Retina (tissue), 1 donor: ENCODE measurements at regions not wholly inside any gene's neighbourhood (a gene's known extent, or its start where the extent isn't known, plus 50 kb on each side); places are given as distances from the start of the nearest gene placed in this dataset.
"Not testable (repeated sequence)": the region's sequence is repeated elsewhere in the genome, so short reads cannot be mapped to it uniquely, and the experiment has no call there.

Experiments used
- DNase-seq: peaks from one replicate; pipeline ENCODE4 v3.0.0-alpha.2; 2016

DNA sequence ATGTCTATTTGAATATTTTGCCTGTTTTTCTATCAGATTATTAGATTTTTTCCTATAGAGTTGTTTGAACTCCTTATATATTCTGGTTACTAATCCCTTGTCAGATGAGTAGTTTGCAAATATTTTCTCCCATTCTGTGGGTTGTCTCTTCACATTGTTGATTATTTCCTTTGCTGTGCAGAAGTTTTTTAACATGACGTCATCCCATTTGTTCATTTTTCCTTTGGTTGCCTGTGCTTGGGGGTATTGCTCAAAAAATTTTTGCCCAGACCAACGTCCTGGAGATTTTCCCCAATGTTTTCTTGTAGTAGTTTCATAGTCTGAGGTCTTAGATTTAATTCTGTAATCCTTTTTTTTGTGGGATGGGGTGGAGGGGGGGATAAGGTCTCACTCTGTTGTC, 168.7 kb upstream of the NFIA start:
- DNase-seq, result not testable (repeated sequence)

DNA sequence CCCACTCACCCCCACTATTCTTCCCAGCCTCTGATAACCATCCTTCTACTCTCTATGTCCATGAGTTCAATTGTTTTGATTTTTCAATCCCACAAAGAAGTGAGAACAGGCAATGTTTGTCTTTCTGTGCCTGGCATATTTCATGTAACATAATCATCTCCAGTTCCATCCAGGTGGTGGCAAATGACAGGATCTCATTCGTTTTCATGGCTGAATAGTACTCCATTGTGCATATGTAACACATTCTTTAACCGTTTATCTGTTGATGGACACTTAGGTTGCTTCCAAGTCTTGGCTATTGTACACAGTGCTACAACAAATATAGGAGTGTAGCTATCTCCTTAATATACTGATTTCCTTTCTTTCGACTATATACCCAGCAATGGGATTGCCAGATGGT, 169.3 kb upstream of the NFIA start:
- DNase-seq, result no peak

DNA sequence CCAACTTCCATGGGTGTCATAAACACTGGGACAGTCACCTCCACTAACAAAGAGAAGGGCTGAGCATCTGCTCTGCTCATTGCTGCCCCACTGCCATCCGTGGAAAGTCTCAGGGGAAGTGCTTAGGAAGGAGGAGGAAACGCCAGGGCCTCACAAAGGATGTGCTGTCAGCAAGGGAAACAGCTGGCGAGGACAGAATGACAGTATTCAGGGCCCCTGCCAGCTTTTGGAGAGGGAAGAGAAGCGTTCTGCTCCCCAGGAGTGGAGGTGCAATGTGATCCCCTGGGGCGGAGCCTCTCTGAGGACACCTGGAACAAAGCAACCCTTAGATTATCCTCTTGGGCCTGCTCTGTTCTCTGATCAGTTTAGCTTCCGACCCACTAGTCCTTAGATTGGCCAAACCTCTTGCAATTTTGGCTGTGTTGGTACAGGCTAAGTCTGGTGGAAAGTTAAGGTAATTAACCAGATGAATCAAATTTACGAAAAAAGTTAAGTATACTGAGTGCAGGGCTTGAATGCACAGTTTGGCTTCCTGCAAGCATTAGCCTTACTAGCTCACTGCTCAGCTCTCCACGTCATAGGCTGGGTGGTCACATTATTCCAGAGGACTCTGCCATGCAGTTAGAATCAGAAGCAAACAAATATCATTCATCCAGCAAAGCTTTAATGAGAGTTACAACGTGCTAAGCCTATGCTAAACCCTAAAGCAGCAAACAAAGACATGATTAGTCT, 170.2 kb upstream of the NFIA start:
- no peak for DNase-seq

DNA sequence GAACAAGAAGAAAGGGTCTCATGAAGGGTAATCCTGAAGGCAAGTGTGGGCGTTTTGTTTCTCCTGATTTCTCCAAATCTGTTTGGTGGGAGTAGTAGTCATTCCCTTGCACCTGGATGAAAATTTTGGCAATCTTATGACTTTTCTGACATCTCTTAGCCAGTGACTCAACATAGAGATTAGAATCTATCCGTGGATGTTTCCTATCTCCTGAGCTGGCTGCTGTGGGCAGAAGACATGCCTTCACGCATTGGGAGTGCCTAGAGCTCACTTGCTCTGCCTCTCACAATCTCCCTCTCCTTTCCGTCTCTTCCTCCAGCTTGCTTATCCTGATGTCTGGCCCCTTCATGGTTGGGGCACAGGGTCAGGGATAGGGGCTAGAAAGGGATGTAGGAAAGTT, 174.2 kb upstream of the NFIA start:
- DNase-seq, result no peak

DNA sequence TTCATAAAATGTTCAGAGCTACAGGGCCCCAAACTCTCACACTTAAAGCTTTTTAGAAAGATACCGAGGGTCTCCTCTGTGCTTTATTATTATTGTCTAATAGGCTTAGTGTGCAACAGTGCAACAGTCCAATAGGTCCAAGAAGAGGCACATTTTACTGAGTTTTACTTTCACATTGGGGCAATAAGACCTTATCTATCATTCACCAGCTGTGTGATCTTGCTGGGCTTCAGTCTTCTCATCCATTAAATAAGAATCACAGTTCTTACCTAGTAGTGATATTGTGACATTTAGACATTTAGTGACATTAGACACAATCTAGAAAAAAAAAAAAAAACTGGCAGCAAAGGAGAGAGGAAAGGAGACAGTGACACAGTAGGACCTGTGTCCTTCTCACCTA, 175.8 kb upstream of the NFIA start:
- DNase-seq, result no peak

DNA sequence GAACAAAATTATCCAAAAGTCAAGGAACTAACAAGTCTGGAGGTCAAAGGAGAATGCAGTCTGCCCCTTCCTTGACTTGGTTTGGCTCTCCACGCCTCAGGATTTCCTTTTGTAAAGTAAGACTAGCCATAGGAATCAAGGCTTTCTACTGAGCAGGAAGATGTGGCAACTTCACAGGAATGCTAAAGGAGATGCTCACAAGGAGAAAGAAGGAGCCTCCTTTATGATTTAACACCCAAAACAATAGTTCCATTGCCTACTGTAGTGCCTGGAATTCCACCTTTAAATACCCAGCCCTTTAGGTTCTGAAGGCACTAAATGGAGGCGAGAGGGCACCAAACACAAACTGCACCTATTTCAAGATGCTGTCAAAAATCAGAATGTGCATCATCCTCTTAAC, 176.3 kb upstream of the NFIA start:
- DNase-seq, result no peak

DNA sequence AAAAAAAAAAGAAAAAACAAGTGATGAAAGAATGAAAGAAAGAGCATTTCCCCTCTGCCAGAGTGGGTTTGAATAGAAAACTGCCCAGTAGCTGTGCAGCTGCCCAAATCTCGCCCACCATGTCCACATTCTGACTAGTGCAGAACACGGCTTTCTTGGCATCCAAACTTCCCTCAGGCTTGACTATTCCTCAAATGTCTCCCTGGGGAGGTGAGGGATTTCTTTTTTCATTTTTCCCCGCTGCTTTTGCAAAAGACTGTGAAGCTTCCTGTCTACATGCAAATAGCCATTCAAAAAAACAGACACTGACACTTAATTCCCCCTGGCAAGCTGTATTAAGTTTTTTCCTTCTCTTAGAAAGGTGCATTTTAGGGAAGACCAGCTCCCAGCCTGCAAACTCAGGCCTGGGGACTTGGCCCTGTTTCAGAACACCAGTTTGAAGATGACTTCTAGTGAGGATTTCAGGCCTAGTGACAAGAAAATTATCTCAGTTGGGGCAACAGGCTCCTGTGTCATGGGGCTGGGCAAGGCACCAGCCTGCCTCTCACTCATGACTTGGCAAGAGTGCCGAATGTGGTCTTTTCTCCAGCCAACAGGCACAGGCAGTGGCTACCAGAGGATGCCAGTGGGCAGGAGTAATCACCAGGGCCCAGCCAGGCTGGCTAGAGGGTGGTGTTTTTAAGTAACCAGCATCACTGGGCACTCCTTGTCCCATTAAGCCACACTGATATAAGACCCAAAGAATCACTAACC, 178.1 kb upstream of the NFIA start:
- no peak for DNase-seq

DNA sequence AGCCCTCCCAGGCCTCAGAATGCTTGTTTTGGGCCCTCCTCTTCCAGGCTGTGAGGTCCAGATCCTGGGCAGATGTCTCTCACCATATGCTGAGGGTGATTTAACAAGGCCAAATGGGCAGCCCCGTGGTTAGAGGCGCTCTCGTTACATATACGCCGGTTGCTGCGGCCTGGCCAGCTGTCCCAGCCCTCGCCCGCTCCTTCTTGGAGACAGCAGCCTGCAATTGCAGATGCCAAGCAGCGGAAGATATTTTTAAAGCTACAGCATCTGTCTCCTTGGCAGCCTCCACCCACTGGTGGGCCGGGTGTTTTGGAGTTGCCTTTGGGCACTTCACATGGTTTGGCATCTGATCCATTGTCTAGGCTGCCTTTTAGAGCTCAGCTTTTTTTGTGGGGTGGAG, 178.8 kb upstream of the NFIA start:
- peak; percentile 82 for DNase-seq

DNA sequence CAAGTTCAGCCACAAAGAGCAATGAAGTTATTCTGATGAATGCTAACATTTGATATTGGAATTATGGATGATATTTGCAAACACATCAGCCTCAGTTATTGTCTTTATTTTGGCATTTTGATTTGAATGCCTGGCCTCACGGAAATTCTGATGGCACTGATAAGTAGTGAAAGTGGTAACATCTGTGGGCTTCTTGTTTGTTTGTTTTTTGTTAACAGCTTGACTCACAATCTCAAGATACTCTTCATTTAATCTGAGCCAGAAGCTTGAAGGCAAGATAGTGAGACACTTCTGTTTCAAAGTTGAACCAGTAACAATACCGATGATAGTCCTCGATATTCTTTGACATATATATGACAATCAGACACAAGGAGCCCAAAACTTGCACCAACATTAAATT, 182.9 kb upstream of the NFIA start:
- no peak for DNase-seq

DNA sequence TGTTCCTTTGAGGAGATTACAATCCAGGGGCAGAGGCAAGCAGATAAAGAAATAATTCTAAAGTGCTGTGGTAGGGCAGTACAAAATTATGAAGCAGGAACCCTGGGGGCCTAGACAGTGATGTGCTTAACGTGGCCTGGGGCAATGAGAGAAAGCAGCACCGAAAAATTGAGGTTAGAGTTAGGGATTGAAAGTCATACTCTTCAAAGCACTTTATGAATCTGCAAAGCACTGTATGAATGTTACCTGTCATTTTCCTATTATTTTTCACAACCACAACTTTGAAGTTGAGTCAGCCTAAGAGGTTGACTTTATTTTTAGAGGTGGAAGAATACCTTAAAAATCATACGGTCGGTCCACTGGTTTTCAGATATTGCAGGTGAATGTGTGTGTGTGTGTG, 183.4 kb upstream of the NFIA start:
- DNase-seq, result no peak

DNA sequence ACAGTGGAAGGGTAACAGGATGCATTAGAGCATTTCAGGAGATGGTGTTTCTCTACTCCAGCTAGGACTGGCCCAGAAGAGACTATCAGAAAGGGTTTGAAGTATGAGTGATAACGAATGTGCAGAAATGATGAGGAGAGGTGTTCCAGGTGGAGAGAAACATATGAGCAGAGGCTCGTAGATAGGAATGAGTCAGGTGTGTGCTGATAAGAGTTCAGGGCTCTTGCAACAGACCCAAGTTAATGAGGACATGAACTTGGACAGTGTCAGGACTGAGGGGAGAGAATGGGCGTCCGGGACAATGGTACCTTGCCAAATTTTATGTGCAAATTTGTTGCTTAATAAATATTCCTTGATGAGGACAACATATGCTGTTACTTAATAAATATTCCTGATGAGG, 183.9 kb upstream of the NFIA start:
- DNase-seq, result no peak

DNA sequence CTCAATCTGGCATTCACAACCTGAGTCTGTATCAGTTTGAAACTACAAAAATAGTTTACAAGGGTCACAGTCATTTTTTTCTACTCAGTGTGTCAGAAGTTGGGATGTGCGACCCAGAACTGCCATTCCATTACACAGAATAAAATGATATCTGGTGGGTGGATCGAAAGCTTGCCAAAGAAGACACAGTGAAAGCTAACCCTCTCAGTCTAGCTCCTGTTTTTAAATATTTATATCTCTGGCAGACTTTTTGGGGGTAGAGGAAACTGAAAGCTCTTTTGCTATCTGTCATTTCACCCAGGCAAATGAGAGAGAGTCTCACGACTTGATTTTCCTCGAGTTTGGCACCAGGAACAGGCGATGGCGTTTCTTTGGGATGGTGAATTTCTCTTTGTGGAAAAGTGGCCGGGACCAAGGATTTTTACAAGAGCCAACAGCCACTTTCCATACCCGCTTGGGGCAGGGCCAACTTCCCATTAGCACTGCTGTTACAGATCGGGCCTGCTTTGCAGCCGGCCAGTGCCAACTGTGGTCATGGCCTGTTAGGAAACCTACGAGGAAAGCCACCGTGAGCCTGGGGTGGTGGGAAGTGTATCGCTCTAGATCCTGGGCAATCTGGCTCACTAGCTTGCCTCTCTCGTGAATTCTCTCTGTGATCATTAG, 185.5 kb upstream of the NFIA start:
- no peak for DNase-seq

DNA sequence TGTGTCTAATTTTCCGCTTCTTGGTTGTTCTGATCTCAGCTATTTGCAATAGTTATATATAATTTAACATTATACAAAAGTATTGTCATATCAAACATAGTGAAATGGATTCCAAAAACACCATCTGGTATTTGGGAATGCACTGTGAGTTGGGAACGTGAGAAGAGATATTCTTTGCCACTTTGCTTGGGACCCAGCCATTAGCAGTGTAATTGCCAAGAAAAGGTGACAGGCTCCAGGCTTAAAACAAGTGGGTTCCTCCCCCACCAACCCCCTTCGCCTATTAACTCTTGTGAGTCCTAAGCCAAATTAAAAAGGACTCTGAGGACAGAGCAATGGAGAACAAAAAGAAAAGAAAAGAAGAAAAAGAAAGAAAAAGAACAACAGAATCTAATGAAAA, 186.7 kb upstream of the NFIA start:
- no peak for DNase-seq

DNA sequence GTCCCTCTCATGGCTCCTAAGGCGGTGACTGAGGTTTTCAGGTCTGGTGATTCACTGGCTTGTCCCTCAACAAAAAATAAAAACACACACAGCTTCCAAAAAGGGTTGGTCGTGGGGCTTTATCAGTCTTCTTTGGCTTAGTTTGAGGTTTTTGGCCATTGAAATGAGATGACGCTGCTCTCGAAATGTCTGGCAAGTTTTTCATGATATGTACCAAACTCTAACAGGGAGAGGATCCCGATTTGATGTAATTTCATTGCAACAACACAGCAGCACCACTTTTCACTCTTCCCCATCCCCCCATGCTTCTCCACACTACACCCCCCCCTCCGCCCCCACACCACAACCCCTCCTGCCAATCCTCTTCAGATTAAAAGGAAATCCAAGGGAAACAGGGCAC, 187.1 kb upstream of the NFIA start:
- no peak for DNase-seq

DNA sequence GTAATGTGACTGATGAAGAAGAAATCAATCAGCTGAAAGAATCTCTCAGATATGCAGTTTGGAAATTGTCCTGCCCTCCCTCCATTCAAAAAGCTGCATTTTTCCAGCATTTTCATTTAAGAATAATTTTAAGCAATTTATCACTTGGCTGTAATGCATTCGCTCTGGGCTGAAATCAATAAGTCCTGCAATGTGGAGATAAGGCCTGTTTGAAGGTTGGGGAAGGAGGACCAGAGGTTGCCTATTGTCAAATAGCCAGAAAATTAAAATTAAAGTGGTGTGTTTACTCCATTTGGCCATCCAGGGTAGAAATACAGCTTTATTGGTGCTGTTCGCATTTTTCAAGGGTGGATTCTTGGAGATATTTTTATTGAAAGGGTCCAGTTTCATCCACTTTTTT, 187.6 kb upstream of the NFIA start:
- no peak for DNase-seq

DNA sequence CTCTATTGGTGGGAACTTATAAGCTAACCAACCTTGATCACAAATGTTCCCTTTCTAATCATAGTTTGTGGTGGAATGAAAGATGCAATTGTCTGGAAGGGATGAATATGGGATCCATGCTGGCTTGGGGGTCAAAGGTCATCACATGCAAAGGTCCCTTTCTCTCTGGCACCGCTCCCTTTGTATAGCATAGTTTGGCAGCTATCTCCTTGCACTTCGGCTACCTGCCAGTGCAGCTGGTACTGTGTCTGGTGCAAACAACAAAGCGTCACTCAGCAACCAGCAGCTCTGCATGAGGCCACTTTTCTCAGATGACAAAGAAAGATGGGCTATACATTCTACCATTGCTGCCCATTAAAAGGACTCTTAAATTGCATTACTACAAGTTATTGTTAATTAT, 188.2 kb upstream of the NFIA start:
- no peak for DNase-seq

DNA sequence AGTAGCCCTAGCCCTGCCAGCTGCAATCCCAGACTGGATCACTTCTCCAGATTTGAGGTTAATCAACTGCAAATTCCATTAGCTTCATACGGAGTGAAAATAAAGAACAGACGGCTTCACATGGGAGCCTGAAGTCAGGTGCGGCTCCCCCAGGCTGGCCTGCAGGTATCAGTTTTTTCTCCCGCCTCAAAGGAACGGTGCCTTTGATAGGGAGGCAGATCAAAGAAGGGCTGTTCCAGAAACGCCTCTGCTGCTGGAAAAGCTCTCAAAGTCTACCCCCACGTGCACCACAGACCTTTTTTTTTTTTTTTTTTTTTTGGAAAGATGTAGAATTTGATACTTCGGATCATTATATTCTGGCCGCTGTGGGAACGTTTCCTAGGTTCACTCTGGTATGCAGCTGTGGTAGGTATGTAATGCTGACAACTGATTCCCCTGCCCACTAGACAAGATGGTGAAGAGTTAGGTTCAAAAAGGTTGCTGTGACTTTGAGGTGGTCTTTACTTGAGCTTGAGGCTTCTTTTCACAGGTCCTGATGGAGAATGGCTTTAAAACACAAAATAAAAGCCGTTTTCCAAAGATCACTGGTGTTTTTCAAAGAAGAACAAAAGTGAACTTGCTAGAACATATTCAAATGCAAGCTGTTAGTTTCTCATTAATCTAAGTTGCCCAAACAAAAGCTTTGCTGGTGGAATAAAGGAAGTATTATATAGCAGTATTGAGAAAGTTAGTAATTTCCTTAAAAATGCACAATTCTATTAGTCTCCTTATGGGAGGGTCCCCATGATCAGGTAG, 189.0 kb upstream of the NFIA start:
- DNase-seq, result no peak

DNA sequence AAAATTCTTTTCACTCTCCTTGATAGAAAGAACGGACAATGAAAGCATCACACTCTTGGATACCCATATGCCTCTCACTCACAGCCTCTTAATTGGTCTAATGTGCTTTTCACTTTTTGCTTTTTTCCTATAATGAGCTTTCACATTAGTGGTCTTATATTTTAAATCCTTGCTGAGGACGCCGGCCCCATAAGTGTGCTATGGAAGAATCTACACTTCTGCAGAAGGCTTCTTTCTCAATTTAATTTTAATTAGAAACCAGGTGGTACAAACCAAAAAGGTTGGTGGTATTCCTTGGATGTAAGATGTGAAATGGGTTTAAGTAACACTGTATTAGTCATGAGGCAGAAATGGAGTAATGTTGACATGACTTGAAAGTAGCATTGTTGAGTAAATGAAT, 190.6 kb upstream of the NFIA start:
- no peak for DNase-seq

DNA sequence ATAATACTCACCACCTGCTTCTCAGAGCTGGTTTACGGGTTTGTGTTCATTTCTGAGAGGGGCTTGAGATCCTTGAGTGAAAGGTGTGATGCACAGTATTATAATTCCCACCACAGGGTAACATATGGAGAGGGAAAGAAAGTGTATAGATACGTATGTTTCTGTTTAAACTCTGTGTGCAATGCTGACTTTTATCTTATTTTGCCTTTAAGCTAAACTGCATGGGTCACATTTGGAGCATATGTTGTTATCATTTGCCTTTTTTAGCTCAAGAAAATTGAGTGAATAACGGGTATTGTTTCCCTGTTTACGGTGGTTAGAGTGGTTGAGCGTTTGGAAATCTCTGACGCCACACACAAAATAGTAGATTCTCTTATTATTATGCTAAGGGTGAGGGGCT, 191.1 kb upstream of the NFIA start:
- DNase-seq, result no peak

DNA sequence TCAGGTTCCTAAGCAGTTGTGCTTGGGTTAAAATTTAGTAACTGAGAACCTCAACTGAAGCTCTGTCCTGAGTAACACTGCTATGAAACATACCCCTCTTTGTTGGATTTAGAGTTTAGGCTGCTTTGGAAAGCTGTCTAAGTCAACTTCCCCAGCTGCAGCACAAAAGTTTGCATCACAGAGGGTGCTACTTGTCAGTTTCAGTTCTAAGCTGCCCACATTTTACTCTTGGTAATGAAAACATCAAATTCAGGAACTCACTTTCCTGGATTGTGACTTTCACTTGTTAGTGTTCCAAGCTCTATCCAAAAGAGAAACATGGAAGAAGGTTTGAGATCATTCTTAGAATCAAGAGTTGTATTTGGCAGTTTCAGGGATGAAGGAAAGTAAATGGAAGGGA, 191.7 kb upstream of the NFIA start:
- no peak for DNase-seq

DNA sequence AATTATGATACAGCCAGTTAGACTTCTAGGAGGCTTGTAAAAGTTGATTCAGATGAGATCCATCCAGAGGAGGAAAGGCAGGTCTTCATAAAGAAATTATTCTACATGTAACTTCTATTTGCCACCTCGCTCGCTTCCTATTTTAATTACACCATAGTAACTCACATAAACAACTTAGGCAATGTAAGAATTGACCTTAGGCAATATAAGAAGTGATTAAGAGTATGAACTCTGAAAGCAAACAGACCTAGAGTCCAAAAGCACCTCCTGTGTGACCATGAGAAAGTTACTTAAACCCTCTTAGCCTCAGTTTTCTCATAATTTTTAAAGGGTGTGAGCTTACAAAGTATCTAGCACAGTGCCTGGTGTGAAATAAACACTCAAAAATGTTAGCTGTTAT, 192.7 kb upstream of the NFIA start:
- no peak for DNase-seq

DNA sequence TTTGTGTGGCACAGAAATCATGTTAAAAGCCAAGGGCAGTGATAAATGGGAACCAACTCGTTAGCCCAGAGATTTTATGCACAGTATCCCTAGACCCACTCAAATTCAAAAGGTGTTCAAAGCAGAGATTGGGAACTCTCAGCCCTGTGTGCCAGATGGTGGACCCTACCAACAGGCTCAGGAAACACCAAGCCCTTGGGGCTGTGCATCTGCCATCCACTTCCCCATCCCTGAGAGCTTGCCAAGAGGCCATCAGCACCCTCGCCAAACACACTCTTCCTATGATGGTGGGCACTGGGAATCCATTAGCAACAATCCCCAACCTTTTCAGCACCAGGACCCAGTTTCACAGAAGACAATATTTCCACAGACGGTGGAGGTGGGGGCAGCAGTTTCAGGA, 194.2 kb upstream of the NFIA start:
- no peak for DNase-seq

DNA sequence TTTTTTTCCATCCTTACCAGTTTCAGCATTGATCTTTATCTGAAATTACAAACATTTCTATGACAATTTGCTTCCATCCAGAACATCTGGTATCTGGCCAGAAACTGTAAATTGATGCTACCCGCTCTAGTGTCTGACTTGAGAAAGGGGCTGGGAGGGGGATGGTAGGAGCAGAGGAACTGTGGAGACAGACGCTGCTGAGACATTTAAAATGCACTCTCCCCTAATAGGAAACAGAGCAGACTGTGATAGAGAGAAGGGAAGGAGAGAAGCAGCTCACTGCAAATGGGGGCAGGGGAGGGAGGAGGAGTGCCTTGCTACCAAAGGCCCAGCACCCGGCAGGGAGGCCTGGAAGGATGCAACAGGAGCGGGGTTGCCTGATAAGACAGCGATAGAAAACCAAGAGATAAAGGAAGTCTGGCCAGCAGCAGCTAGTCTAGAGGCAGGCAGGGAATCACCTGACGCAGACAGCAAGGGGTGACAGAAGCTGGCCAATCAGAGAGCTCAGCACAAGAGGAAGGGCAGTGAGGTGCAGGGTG, 195.5 kb upstream of the NFIA start:
- DNase-seq, result peak; percentile 49
